Neural cell (in vitro differentiated cells): ENCODE measurements at regions not wholly inside any gene's neighbourhood (a gene's known extent, or its start where the extent isn't known, plus 50 kb on each side); places are given as distances from the start of the nearest gene placed in this dataset.

ENCODE experiments used
- H2AFZ ChIP-seq: fragments of 200-600, 300-800 bp; sonication (generic), shearing (Covaris generic); 2 replicates; pipeline ENCODE4 v1.6.0; 2014; ENCODE audit warnings: low read depth, mild to moderate bottlenecking, antibody characterized with exemption, low read length, moderate library complexity
- H3F3A ChIP-seq: fragments of 200-600 bp; shearing (Covaris generic); 2 replicates; pipeline ENCODE4 v1.6.1; 2016; ENCODE audit warnings: mild to moderate bottlenecking, moderate library complexity, mixed read lengths, antibody characterized with exemption, low read length; ENCODE audit not compliant: insufficient read depth, poor library complexity, severe bottlenecking
- H3K27ac ChIP-seq: fragments of 200-600, 300-800 bp; sonication (generic), shearing (Covaris generic); 2 replicates; pipeline ENCODE4 v1.5.1; 2014; ENCODE audit warnings: mild to moderate bottlenecking, low read length, moderate library complexity
- H3K27me3 ChIP-seq: fragments of 300-800, 200-600 bp; sonication (generic), shearing (Covaris generic); 2 replicates; pipeline ENCODE4 v1.6.0; 2014; ENCODE audit warnings: mild to moderate bottlenecking, low read depth, low read length, moderate library complexity; ENCODE audit not compliant: insufficient read depth
- H3K36me3 ChIP-seq: fragments of 300-800, 200-600 bp; sonication (generic), shearing (Covaris generic); 2 replicates; pipeline ENCODE4 v1.5.1; 2014; ENCODE audit warnings: mild to moderate bottlenecking, antibody characterized with exemption, low read length, moderate library complexity; ENCODE audit not compliant: insufficient read depth
- H3K4me2 ChIP-seq: fragments of 300-800, 200-600 bp; sonication (generic), shearing (Covaris generic); 2 replicates; pipeline ENCODE4 v1.6.0; 2014; ENCODE audit warnings: mild to moderate bottlenecking, low read length
- H3K4me3 ChIP-seq: fragments of 300-800, 200-600 bp; sonication (generic), shearing (Covaris generic); 2 replicates; pipeline ENCODE4 v1.5.1; 2014; ENCODE audit warnings: mild to moderate bottlenecking, low read length, moderate library complexity
- H3K79me2 ChIP-seq: fragments of 200-600 bp; shearing (Covaris generic); replicated peaks from 2 replicates; pipeline ENCODE4 v1.6.0; 2014; ENCODE audit warnings: mild to moderate bottlenecking, low read length, moderate library complexity; ENCODE audit not compliant: insufficient read depth
- H3K9ac ChIP-seq: fragments of 300-800, 200-600 bp; sonication (generic), shearing (Covaris generic); 2 replicates; pipeline ENCODE4 v1.6.1; 2016; ENCODE audit warnings: mild to moderate bottlenecking, low read length, mixed read lengths
- H3K9me2 ChIP-seq: fragments of 200-600 bp; shearing (Covaris generic); 2 replicates; pipeline ENCODE4 v1.6.1; 2016; ENCODE audit warnings: mild to moderate bottlenecking, low read length, mixed read lengths; ENCODE audit not compliant: insufficient read depth
- H3K9me3 ChIP-seq: fragments of 200-600, 300-800 bp; sonication (generic), shearing (Covaris generic); 2 replicates; pipeline ENCODE4 v1.6.1; 2016; ENCODE audit warnings: mild to moderate bottlenecking, mixed run types, low read length, moderate library complexity, mixed read lengths
- H4K20me1 ChIP-seq: fragments of 200-600 bp; shearing (Covaris generic); 2 replicates; pipeline ENCODE4 v1.6.1; 2016; ENCODE audit warnings: mild to moderate bottlenecking, mixed run types; ENCODE audit not compliant: insufficient read depth
- CTCF ChIP-seq: fragments of 450-650 bp; IDR thresholded peaks from 2 replicates; pipeline ENCODE4 v1.5.1; 2014; ENCODE audit warnings: antibody characterized with exemption, mild to moderate bottlenecking, moderate library complexity; ENCODE audit not compliant: poor library complexity, severe bottlenecking
- EP300 ChIP-seq: fragments of 450-650 bp; conservative IDR thresholded peaks from 2 replicates; pipeline ENCODE4 v1.6.1; 2014; ENCODE audit warnings: antibody characterized with exemption, mild to moderate bottlenecking, moderate library complexity; ENCODE audit not compliant: poor library complexity, severe bottlenecking
- EZH2 ChIP-seq: fragments of 200-600, 300-800 bp; shearing (Covaris generic), sonication (generic); IDR thresholded peaks from 2 replicates; pipeline ENCODE4 v1.6.1; 2014; ENCODE audit warnings: antibody characterized with exemption, low read length, borderline replicate concordance, mild to moderate bottlenecking; ENCODE audit not compliant: insufficient read depth, poor library complexity, severe bottlenecking
- MXI1 ChIP-seq: fragments of 450-650 bp; conservative IDR thresholded peaks from 2 replicates; pipeline ENCODE4 v1.6.1; 2014; ENCODE audit warnings: antibody characterized with exemption, mild to moderate bottlenecking; ENCODE audit not compliant: poor library complexity, severe bottlenecking
- POLR2AphosphoS5 ChIP-seq: IDR thresholded peaks from 2 replicates; pipeline ENCODE4 v1.6.1; 2012
- RAD21 ChIP-seq: fragments of 450-650 bp; conservative IDR thresholded peaks from 2 replicates; pipeline ENCODE4 v1.6.1; 2014; ENCODE audit warnings: antibody characterized with exemption, mild to moderate bottlenecking, moderate library complexity
- REST ChIP-seq: IDR thresholded peaks from 2 replicates; pipeline ENCODE4 v1.6.1; 2012; ENCODE audit warnings: borderline replicate concordance
- SMC3 ChIP-seq: fragments of 450-650 bp; conservative IDR thresholded peaks from 2 replicates; pipeline ENCODE4 v1.6.1; 2014; ENCODE audit warnings: antibody characterized with exemption, mild to moderate bottlenecking, moderate library complexity; ENCODE audit not compliant: poor library complexity
- TAF1 ChIP-seq: IDR thresholded peaks from 2 replicates; pipeline ENCODE4 v1.6.1; 2012; ENCODE audit warnings: low read depth

DNA sequence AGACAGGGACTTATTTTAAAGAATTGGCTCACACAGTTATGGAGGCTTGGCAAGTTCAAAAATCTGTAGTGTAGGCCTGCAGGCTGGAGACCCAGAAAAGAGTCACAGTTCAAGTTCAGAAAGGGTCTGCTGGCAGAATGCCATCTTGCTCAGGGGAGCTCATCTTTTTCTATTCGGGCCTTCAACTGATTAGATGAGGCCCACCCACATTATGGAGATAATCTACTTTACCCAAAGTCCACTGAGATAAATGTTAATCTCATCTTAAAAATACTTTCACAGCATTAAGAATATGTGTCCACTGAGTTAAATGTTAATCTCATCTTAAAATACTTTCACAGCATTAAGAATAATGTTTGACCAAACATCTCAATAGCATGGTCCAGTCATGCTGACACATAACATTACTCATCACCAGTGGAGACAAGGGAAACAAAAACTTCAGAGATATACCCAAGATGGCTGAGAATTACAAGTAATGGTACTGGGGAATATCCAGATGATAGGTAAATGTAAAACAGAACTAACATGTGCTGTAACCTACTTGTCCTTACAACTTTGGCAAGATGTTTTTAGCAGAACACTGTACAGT lies 74.3 kb upstream of the STAC start:
- TF ChIP-seq MXI1 (no peak), RAD21 (no peak), TAF1 (no peak), SMC3 (no peak), EZH2 (no peak), REST (no peak), CTCF (no peak), POLR2AphosphoS5 (no peak), EP300 (no peak)

GRCh38 chr3:36309092-36309491 lies 71.2 kb upstream of the STAC start:
- Histone ChIP-seq H3F3A (no peaks in the 10 kb centered on the region), H3K9me3 (no peaks in the 10 kb centered on the region), H3K4me3 (no peak overlapping the region), H3K27ac (no peak overlapping the region), H2AFZ (no peak overlapping the region), H3K79me2 (no peaks in the 10 kb centered on the region), H3K4me2 (no peak overlapping the region), H3K36me3 (no peaks in the 10 kb centered on the region), H3K27me3 (no peaks in the 10 kb centered on the region), H3K9ac (no peak overlapping the region), H4K20me1 (no peaks in the 10 kb centered on the region), H3K9me2 (no peaks in the 10 kb centered on the region)
- no peak for TF ChIP-seq EZH2
- no peak for TF ChIP-seq CTCF
- no peak for TF ChIP-seq MXI1
- TF ChIP-seq POLR2AphosphoS5, result no peak
- no peak for TF ChIP-seq SMC3
- no peak for TF ChIP-seq EP300
- no peak for TF ChIP-seq RAD21
- no peak for TF ChIP-seq REST
- no peak for TF ChIP-seq TAF1

More for the DNA sequence above, 74.3 kb upstream of the STAC start:
- Histone ChIP-seq H2AFZ (no peak overlapping the region), H3K79me2 (no peaks in the 10 kb centered on the region), H3K36me3 (no peaks in the 10 kb centered on the region), H4K20me1 (no peaks in the 10 kb centered on the region), H3K27ac (no peak overlapping the region), H3K9me2 (no peaks in the 10 kb centered on the region), H3K4me3 (no peak overlapping the region), H3K4me2 (no peak overlapping the region), H3F3A (peaks cover 3% of the 10 kb centered on the region), H3K9ac (no peak overlapping the region), H3K9me3 (no peaks in the 10 kb centered on the region), H3K27me3 (no peaks in the 10 kb centered on the region)
